H9 (cell line): ENCODE measurements at regions not wholly inside any gene's neighbourhood (a gene's known extent, or its start where the extent isn't known, plus 50 kb on each side); places are given as distances from the start of the nearest gene placed in this dataset.

Source experiments
- DNase-seq: peaks from one replicate; pipeline ENCODE4 v3.0.0-alpha.2; 2017
- H2AFZ ChIP-seq: one replicate; pipeline ENCODE4 v1.6.1; 2013; ENCODE audit warnings: mild to moderate bottlenecking, low read length, control low read depth, moderate library complexity
- H2AK5ac ChIP-seq: 2 replicates; pipeline ENCODE4 v1.6.1; 2013; ENCODE audit warnings: low read length, control low read depth, mixed read lengths; ENCODE audit not compliant: insufficient read length
- H2BK120ac ChIP-seq: one replicate; pipeline ENCODE4 v1.6.1; 2013; ENCODE audit warnings: low read depth, mild to moderate bottlenecking, low read length, control low read depth, inconsistent platforms; ENCODE audit not compliant: poor library complexity, severe bottlenecking
- H2BK12ac ChIP-seq: 2 replicates; pipeline ENCODE4 v1.6.1; 2013; ENCODE audit warnings: low read length, control low read depth, mixed read lengths, low read depth; ENCODE audit not compliant: insufficient read length
- H2BK15ac ChIP-seq: 2 replicates; pipeline ENCODE4 v1.6.1; 2013; ENCODE audit warnings: low read depth, low read length, control low read depth
- H2BK20ac ChIP-seq: one replicate; pipeline ENCODE4 v1.6.1; 2013; ENCODE audit warnings: low read depth, mild to moderate bottlenecking, low read length, control low read depth, inconsistent platforms; ENCODE audit not compliant: poor library complexity, severe bottlenecking
- H2BK5ac ChIP-seq: 2 replicates; pipeline ENCODE4 v1.6.1; 2013; ENCODE audit warnings: low read length, control low read depth, mixed read lengths; ENCODE audit not compliant: insufficient read length
- H3K14ac ChIP-seq: 2 replicates; pipeline ENCODE4 v1.6.1; 2013; ENCODE audit warnings: low read length, control low read depth; ENCODE audit not compliant: insufficient read depth
- H3K18ac ChIP-seq: 2 replicates; pipeline ENCODE4 v1.6.1; 2013; ENCODE audit warnings: low read depth, mild to moderate bottlenecking, mixed read lengths, low read length, control low read depth; ENCODE audit not compliant: insufficient read length
- H3K23ac ChIP-seq: 2 replicates; pipeline ENCODE4 v1.6.1; 2013; ENCODE audit warnings: low read length, control low read depth, mixed read lengths, low read depth; ENCODE audit not compliant: insufficient read length
- H3K23me2 ChIP-seq: 2 replicates; pipeline ENCODE4 v1.6.1; 2013; ENCODE audit warnings: low read depth, mild to moderate bottlenecking, mixed read lengths, low read length, control low read depth; ENCODE audit not compliant: insufficient read length, poor library complexity, severe bottlenecking
- H3K27ac ChIP-seq: 2 replicates; pipeline ENCODE4 v1.5.1; 2013; ENCODE audit warnings: low read length, control low read depth, mixed read lengths, low read depth; ENCODE audit not compliant: insufficient read length
- H3K27me3 ChIP-seq: 2 replicates; pipeline ENCODE4 v1.6.1; 2013; ENCODE audit warnings: low read length, control low read depth, inconsistent platforms; ENCODE audit not compliant: insufficient read depth
- H3K4ac ChIP-seq: 2 replicates; pipeline ENCODE4 v1.6.1; 2013; ENCODE audit warnings: low read depth, mild to moderate bottlenecking, control low read depth, inconsistent platforms, low read length, moderate library complexity
- H3K4me1 ChIP-seq: 2 replicates; pipeline ENCODE4 v1.6.1; 2013; ENCODE audit warnings: low read length, control low read depth, inconsistent platforms; ENCODE audit not compliant: insufficient read depth
- H3K4me2 ChIP-seq: 2 replicates; pipeline ENCODE4 v1.6.1; 2013; ENCODE audit warnings: low read length, control low read depth, mixed read lengths; ENCODE audit not compliant: insufficient read length, insufficient read depth
- H3K56ac ChIP-seq: 2 replicates; pipeline ENCODE4 v1.6.1; 2013; ENCODE audit warnings: low read depth, mild to moderate bottlenecking, mixed read lengths, low read length, control low read depth; ENCODE audit not compliant: insufficient read length
- H3K79me1 ChIP-seq: 2 replicates; pipeline ENCODE4 v1.6.1; 2013; ENCODE audit warnings: low read depth, mild to moderate bottlenecking, moderate library complexity, low read length, control low read depth, inconsistent platforms; ENCODE audit not compliant: insufficient read depth, poor library complexity, severe bottlenecking
- H3K79me2 ChIP-seq: 2 replicates; pipeline ENCODE4 v1.6.1; 2013; ENCODE audit warnings: low read length, control low read depth, inconsistent platforms; ENCODE audit not compliant: insufficient read depth
- H3K9ac ChIP-seq: 2 replicates; pipeline ENCODE4 v1.6.1; 2013; ENCODE audit warnings: low read length, control low read depth, mixed read lengths; ENCODE audit not compliant: insufficient read length; ENCODE audit errors: extremely low read depth
- H3K9me3 ChIP-seq: one replicate; pipeline ENCODE4 v1.6.1; 2013; ENCODE audit warnings: low read depth, low read length, inconsistent platforms; ENCODE audit not compliant: control insufficient read depth
- H3T11ph ChIP-seq: one replicate; pipeline ENCODE4 v1.6.1; 2013; ENCODE audit warnings: mild to moderate bottlenecking, low read length, control low read depth, inconsistent platforms
- H4K20me1 ChIP-seq: one replicate; pipeline ENCODE4 v1.6.1; 2013; ENCODE audit not compliant: control insufficient read depth, insufficient read length, insufficient read depth
- H4K5ac ChIP-seq: 2 replicates; pipeline ENCODE4 v1.6.1; 2013; ENCODE audit warnings: low read depth, mild to moderate bottlenecking, mixed read lengths, low read length, control low read depth; ENCODE audit not compliant: insufficient read length
- H4K8ac ChIP-seq: replicated peaks from 2 replicates; pipeline ENCODE4 v1.6.1; 2013; ENCODE audit warnings: low read length, control low read depth, mixed read lengths, low read depth; ENCODE audit not compliant: insufficient read length
- H4K91ac ChIP-seq: 2 replicates; pipeline ENCODE4 v1.6.1; 2013; ENCODE audit warnings: low read depth, mild to moderate bottlenecking, moderate library complexity, mixed read lengths, low read length, control low read depth; ENCODE audit not compliant: insufficient read length
- H3K27ac Mint-ChIP-seq, 3 experiments: 2 replicates in 2 of 3; 3 replicates in 1 of 3; pipeline ENCODE4 v1.8.0; 2020 to 2021; ENCODE audit warnings: mixed read lengths in 3 of 3, mild to moderate bottlenecking in 1 of 3, moderate library complexity in 1 of 3
- H3K27me3 Mint-ChIP-seq: 2 replicates; pipeline ENCODE4 v1.8.0; 2021; ENCODE audit warnings: low read depth, mild to moderate bottlenecking, moderate library complexity, mixed read lengths
- H3K36me3 Mint-ChIP-seq, 3 experiments: 2 replicates in 2 of 3; 3 replicates in 1 of 3; pipeline ENCODE4 v1.8.0; 2020 to 2021; ENCODE audit warnings: low read depth in 3 of 3, mixed read lengths in 3 of 3; ENCODE audit not compliant: insufficient read depth in 1 of 3
- H3K4me1 Mint-ChIP-seq, 2 experiments: 2 replicates each; pipeline ENCODE4 v1.8.0; 2020; ENCODE audit warnings: mixed read lengths in 2 of 2
- H3K4me3 Mint-ChIP-seq, 2 experiments: 2 replicates in 1 of 2; 3 replicates in 1 of 2; pipeline ENCODE4 v1.8.0; 2020 to 2021; ENCODE audit warnings: mild to moderate bottlenecking in 2 of 2, mixed read lengths in 2 of 2, moderate library complexity in 1 of 2
- H3K9me3 Mint-ChIP-seq, 2 experiments: 2 replicates in 1 of 2; 3 replicates in 1 of 2; pipeline ENCODE4 v1.8.0; 2020; ENCODE audit warnings: mild to moderate bottlenecking in 2 of 2, mixed read lengths in 2 of 2, moderate library complexity in 1 of 2
- WGBS: extraction: QIAGEN DNeasy Blood & Tissue Kit; methylation state at CpG from one replicate; pipeline ENCODE4 v1.1.7; 2013; ENCODE audit warnings: missing lambda C conversion rate, low lambda C conversion rate, mixed read lengths; ENCODE audit not compliant: insufficient read length; ENCODE audit errors: extremely low coverage; 5-methylcytosine and 5-hydroxymethylcytosine counted together
- TF ChIP-seq, protein P1 (sequence below): fragments of 200-600 bp; sonication (generic); conservative IDR thresholded peaks from 3 replicates; pipeline ENCODE4 v1.8.0; 2021; ENCODE audit warnings: antibody characterized with exemption, mild to moderate bottlenecking

GRCh38 chrX:40440866-40441265 is 139.9 kb upstream of the ATP6AP2 start:
- TF ChIP-seq, protein P1, sequence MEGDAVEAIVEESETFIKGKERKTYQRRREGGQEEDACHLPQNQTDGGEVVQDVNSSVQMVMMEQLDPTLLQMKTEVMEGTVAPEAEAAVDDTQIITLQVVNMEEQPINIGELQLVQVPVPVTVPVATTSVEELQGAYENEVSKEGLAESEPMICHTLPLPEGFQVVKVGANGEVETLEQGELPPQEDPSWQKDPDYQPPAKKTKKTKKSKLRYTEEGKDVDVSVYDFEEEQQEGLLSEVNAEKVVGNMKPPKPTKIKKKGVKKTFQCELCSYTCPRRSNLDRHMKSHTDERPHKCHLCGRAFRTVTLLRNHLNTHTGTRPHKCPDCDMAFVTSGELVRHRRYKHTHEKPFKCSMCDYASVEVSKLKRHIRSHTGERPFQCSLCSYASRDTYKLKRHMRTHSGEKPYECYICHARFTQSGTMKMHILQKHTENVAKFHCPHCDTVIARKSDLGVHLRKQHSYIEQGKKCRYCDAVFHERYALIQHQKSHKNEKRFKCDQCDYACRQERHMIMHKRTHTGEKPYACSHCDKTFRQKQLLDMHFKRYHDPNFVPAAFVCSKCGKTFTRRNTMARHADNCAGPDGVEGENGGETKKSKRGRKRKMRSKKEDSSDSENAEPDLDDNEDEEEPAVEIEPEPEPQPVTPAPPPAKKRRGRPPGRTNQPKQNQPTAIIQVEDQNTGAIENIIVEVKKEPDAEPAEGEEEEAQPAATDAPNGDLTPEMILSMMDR = no peak
- no peak overlapping the region for H2AK5ac ChIP-seq
- no peak overlapping the region for H2BK5ac ChIP-seq
- no peak overlapping the region for H3K4me3 Mint-ChIP-seq
- H3K4me1 Mint-ChIP-seq = peaks cover 6 to 11% of the 10 kb centered on the region in 2 experiments
- no peak overlapping the region for H2BK120ac ChIP-seq
- H2AFZ ChIP-seq = no peak overlapping the region
- no peaks in the 10 kb centered on the region for H4K20me1 ChIP-seq
- H3K36me3 Mint-ChIP-seq = peaks cover 0 to 3% (median 0%) of the 10 kb centered on the region in 3 experiments; a peak in 2 of 7 replicates
- no peak overlapping the region for H3K23ac ChIP-seq
- no peak overlapping the region for H3K4ac ChIP-seq
- no peaks in the 10 kb centered on the region for H3K9me3 ChIP-seq
- H3K23me2 ChIP-seq = no peaks in the 10 kb centered on the region
- no peak overlapping the region for H3K18ac ChIP-seq
- H3K4me1 ChIP-seq = no peaks in the 10 kb centered on the region; the same call in 1 of the 2 replicates
- H3K4me2 ChIP-seq = no peak overlapping the region
- H2BK12ac ChIP-seq = no peak overlapping the region
- H3K79me1 ChIP-seq = no peaks in the 10 kb centered on the region
- H4K8ac ChIP-seq = no peak overlapping the region
- H3T11ph ChIP-seq = no peak overlapping the region
- no peak overlapping the region for H3K9ac ChIP-seq
- no peak overlapping the region for H3K27ac ChIP-seq
- H3K79me2 ChIP-seq = no peaks in the 10 kb centered on the region
- H3K27me3 ChIP-seq = no peaks in the 10 kb centered on the region
- no peak overlapping the region for H2BK15ac ChIP-seq
- no peak overlapping the region for H4K91ac ChIP-seq
- no peak overlapping the region for H3K56ac ChIP-seq
- H2BK20ac ChIP-seq = no peak overlapping the region
- H3K14ac ChIP-seq = no peak overlapping the region
- no peak overlapping the region for H4K5ac ChIP-seq
- WGBS = no CpG with 5 or more reads among the region's 3 CpGs
- no peak for DNase-seq
- H3K9me3 Mint-ChIP-seq = peaks cover 70 to 77% of the 10 kb centered on the region in 2 experiments
- no peak overlapping the region for H3K27ac Mint-ChIP-seq
- H3K27me3 Mint-ChIP-seq = no peaks in the 10 kb centered on the region; the same call in 1 of the 2 replicates
